ENCODE measurements at regions not wholly inside any gene's neighbourhood (a gene's known extent, or its start where the extent isn't known, plus 50 kb on each side); places are given as distances from the start of the nearest gene placed in this dataset.

DNA sequence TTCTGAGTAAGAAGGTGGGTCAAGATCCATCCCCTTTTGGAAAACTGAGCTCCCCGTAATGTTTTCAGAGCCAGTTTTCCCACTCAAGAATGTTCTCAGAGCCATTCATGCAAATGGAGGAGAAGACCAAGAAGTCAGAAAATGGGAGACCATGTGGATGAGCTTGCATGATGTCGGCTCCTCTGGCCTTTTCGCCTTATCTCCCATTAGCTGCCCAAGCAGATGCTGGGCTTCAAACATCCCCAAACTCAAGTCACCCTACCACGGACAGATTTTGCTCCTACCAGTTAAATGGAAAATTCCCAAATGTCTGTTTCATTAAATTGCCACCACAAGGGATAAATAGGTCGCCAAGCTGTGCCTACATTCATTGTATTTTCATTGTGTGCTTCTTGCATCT, 161.4 kb downstream of the ICE1 start:
- Histone ChIP-seq H2BK120ac (replicated peaks; ENCODE audit: low read depth, low read length) (no peak overlapping the region), H3K9ac (replicated peaks in 1 of 4; ENCODE audit: extremely low read depth in 1 of 4, low read depth in 3 of 4, low read length in 3 of 4) (no peak overlapping the region), H3K79me2 (ENCODE audit: control insufficient read depth in 1 of 2, insufficient read depth in 2 of 2, low read length in 2 of 2) (no peaks in the 10 kb centered on the region), H3K4me1 (replicated peaks in 1 of 4; ENCODE audit: control insufficient read depth in 3 of 4, insufficient read depth in 4 of 4, low read length in 3 of 4) (no peaks in the 10 kb centered on the region), H3K56ac (replicated peaks; ENCODE audit: insufficient read length, low read depth, low read length) (no peak overlapping the region), H4K20me1 (replicated peaks in 1 of 2; ENCODE audit: control insufficient read depth in 1 of 2, insufficient read depth in 2 of 2, low read length in 2 of 2) (no peaks in the 10 kb centered on the region), H2AFZ (ENCODE audit: low read length) (no peak overlapping the region), H3K14ac (ENCODE audit: insufficient read length) (no peak overlapping the region), H4K5ac (ENCODE audit: insufficient read length, low read depth, low read length) (no peak overlapping the region), H3K27ac (ENCODE audit: low read depth, low read length) (no peak overlapping the region), H4K91ac (replicated peaks; ENCODE audit: insufficient read length, low read length) (no peak overlapping the region), H2BK15ac (ENCODE audit: low read length) (no peak overlapping the region), H3K23me2 (ENCODE audit: low read depth, low read length) (no peaks in the 10 kb centered on the region), H3K4ac (replicated peaks; ENCODE audit: insufficient read length, low read depth, low read length) (no peak overlapping the region), H3K79me1 (ENCODE audit: low read depth, low read length) (no peaks in the 10 kb centered on the region), H2BK5ac (ENCODE audit: low read depth, low read length) (no peak overlapping the region), H3K27me3 (replicated peaks in 1 of 4; ENCODE audit: control insufficient read depth in 3 of 4, extremely low read depth in 1 of 4, insufficient read depth in 3 of 4, low read length in 3 of 4) (no peaks in the 10 kb centered on the region), H4K8ac (ENCODE audit: extremely low read depth, insufficient read depth, low read length) (no peak overlapping the region), H2BK20ac (ENCODE audit: low read length) (no peak overlapping the region), H3K4me3 (ENCODE audit: extremely low read depth in 1 of 4, insufficient read depth in 2 of 4, low read depth in 3 of 4, low read length in 4 of 4) (no peak overlapping the region), H3K4me2 (ENCODE audit: insufficient read depth in 1 of 2, low read depth in 2 of 2, low read length in 2 of 2) (no peak overlapping the region), H2BK12ac (ENCODE audit: low read depth, low read length) (no peak overlapping the region), H3K18ac (ENCODE audit: extremely low read depth, low read length) (no peak overlapping the region), H3K23ac (ENCODE audit: insufficient read length) (no peak overlapping the region), H3K9me3 (ENCODE audit: insufficient read depth in 2 of 2, low read depth in 1 of 2, low read length in 1 of 2) (peaks cover 10 to 11% of the 10 kb centered on the region in 2 experiments; a peak in 2 of 4 replicates), H2AK5ac (ENCODE audit: low read depth, low read length) (no peak overlapping the region), H3K36me3 (ENCODE audit: control insufficient read depth in 2 of 4, insufficient read depth in 4 of 4, low read length in 3 of 4) (no peaks in the 10 kb centered on the region)
- TF ChIP-seq RXRA (IDR thresholded peaks at IDR 0.05; ENCODE audit: insufficient read depth, low read depth, low read length) = no peak
- no peak for DNase-seq (ENCODE audit: low read depth in 1 of 2, low spot score in 2 of 2)
- CTCF ChIA-PET (ENCODE audit: partially characterized antibody) = interaction anchor here (0.6 to 1.4 kb wide), 4 partner anchors 12 to 145 kb away, joined by 3 to 4 read pairs (median 3); no protein-coding TSS in a partner anchor
- FAIRE-seq = no peak
- 94% methylated on average over 5 of the region's 5 CpGs; no CpG with 5 or more reads in 1 of the 2 experiments for WGBS, 2 experiments (ENCODE audit: extremely low coverage in 1 of 2, insufficient coverage in 1 of 2, insufficient read length in 1 of 2, insufficient replicate concordance in 2 of 2, low coverage in 1 of 2, low lambda C conversion rate in 2 of 2, missing lambda C conversion rate in 1 of 2)
- POLR2A ChIA-PET (ENCODE audit: partially characterized antibody) = no interaction called here

Measured in H1 (cell line).